Uterus (tissue), 3 donors: ENCODE measurements at regions not wholly inside any gene's neighbourhood (a gene's known extent, or its start where the extent isn't known, plus 50 kb on each side); places are given as distances from the start of the nearest gene placed in this dataset.

ENCODE experiments used
- DNase-seq, 2 donors: peaks; one replicate each; pipeline ENCODE4 v3.0.0-alpha.2; 2019 to 2020
- H3K27ac ChIP-seq, 2 donors: fragments of 200-600 bp; sonication (generic); 1 replicate in 1 of 2; 2 replicates in 1 of 2; pipeline ENCODE4 v1.5.1; 2016 to 2018
- H3K27me3 ChIP-seq, 2 donors: fragments of 200-600 bp; sonication (generic); one replicate each; pipeline ENCODE4 v1.5.1; 2018 to 2019; ENCODE audit warnings: control low read depth in 1 of 2
- H3K36me3 ChIP-seq, 2 donors: fragments of 200-600 bp; sonication (generic); one replicate each; pipeline ENCODE4 v1.5.1; 2019; ENCODE audit warnings: control low read depth in 1 of 2
- H3K4me1 ChIP-seq, 2 donors: fragments of 200-600 bp; sonication (generic); one replicate each; pipeline ENCODE4 v1.5.1; 2018 to 2019; ENCODE audit warnings: control low read depth in 1 of 2
- H3K4me3 ChIP-seq, 2 donors: fragments of 200-600 bp; sonication (generic); 1 replicate in 1 of 2; 2 replicates in 1 of 2; pipeline ENCODE4 v1.5.1; 2018 to 2019; ENCODE audit warnings: mild to moderate bottlenecking in 1 of 2
- H3K9me3 ChIP-seq, 2 donors: fragments of 200-600 bp; sonication (generic); one replicate each; pipeline ENCODE4 v1.5.1; 2019; ENCODE audit warnings: control low read depth in 1 of 2
- CTCF ChIP-seq, 4 experiments: fragments of 200-600 bp in 2 of 4; fragments of 450-650 bp in 2 of 4; sonication (generic) in 2 of 4; IDR thresholded peaks; one replicate each; pipeline ENCODE4 v1.5.1; 2016 to 2019; ENCODE audit warnings: antibody characterized with exemption in 4 of 4, mild to moderate bottlenecking in 2 of 4, moderate library complexity in 1 of 4
- POLR2A ChIP-seq, 2 donors: fragments of 450-650 bp; IDR thresholded peaks; one replicate each; pipeline ENCODE4 v1.6.1; 2016; ENCODE audit warnings: antibody characterized with exemption in 2 of 2, mild to moderate bottlenecking in 1 of 2, moderate library complexity in 1 of 2
- intact Hi-C: fragments of 100-400 bp; cut with DNase I; formaldehyde crosslinking; loops from one replicate; pipeline ENCODE4 v1.15.1; 2023; ENCODE audit warnings: low total_unique reads
- donor health status: DM: yes; HTN: yes; CAD: no.

DNA sequence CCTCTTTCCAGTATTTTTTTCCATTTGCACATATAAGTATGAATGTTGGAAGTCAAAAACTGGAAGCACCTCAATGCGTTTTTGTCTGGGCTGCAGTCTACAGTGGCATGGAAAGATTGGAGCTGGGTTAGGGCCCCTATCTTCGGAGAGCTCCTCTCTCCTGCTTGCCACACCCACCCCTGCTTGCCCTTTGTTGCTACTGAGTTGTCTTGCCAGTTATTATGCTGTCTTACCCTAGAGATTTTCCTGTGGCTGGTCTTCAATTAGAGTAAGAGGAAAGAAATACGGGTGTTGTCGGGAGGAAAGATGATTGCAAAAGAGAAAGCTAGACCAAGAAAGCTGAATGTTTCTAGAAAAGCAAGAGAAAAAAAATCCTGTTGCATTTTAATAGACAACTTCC is 228.9 kb upstream of the CELF2 start:
- H3K4me3 ChIP-seq = no peak overlapping the region
- no peaks in the 10 kb centered on the region for H3K27me3 ChIP-seq
- H3K27ac ChIP-seq = no peak overlapping the region
- no peaks in the 10 kb centered on the region for H3K9me3 ChIP-seq
- TF ChIP-seq CTCF (IDR thresholded peaks at IDR 0.05) (no peak), POLR2A (IDR thresholded peaks at IDR 0.05) (no peak)
- H3K36me3 ChIP-seq = no peaks in the 10 kb centered on the region
- intact Hi-C loops = no loop called here
- DNase-seq = no peak
- no peaks in the 10 kb centered on the region for H3K4me1 ChIP-seq

GRCh38 chr10:10791869-10792268 is 225.8 kb upstream of the CELF2 start:
- H3K9me3 ChIP-seq = no peaks in the 10 kb centered on the region

DNA sequence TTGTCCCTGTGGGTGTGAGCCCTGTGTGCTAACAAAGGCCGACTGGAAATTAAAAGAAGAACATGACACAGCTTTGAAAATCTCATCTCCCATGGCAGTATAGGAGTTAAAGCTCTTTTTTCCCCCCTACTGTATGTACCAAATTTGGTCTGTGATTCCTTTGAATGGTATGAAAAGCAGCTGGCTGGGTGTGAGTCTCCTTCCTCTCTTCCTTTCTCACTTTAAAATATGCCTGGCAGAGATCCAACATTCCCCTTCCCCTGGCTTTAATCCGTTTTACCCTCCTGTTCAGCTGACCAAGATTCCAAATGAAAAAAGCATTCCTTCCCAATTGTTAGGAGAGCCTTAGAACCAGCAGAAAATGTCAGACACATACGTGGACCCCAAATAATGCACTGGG is 225.0 kb upstream of the CELF2 start:
- no peak for TF ChIP-seq CTCF (IDR thresholded peaks at IDR 0.05)
- no peak for TF ChIP-seq POLR2A (IDR thresholded peaks at IDR 0.05)
- H3K4me3 ChIP-seq = no peak overlapping the region
- no peaks in the 10 kb centered on the region for H3K4me1 ChIP-seq
- H3K27ac ChIP-seq = no peak overlapping the region
- DNase-seq = no peak
- H3K27me3 ChIP-seq = no peaks in the 10 kb centered on the region
- intact Hi-C loops = no loop called here
- no peaks in the 10 kb centered on the region for H3K36me3 ChIP-seq
- no peaks in the 10 kb centered on the region for H3K9me3 ChIP-seq

More at GRCh38 chr10:10791869-10792268, 225.8 kb upstream of the CELF2 start:
- intact Hi-C loops = no loop called here
- DNase-seq = no peak
- Histone ChIP-seq H3K27me3 (no peaks in the 10 kb centered on the region), H3K4me1 (no peaks in the 10 kb centered on the region), H3K4me3 (no peak overlapping the region), H3K27ac (no peak overlapping the region), H3K36me3 (no peaks in the 10 kb centered on the region)
- TF ChIP-seq POLR2A (IDR thresholded peaks at IDR 0.05) (no peak), CTCF (IDR thresholded peaks at IDR 0.05) (no peak)

DNA sequence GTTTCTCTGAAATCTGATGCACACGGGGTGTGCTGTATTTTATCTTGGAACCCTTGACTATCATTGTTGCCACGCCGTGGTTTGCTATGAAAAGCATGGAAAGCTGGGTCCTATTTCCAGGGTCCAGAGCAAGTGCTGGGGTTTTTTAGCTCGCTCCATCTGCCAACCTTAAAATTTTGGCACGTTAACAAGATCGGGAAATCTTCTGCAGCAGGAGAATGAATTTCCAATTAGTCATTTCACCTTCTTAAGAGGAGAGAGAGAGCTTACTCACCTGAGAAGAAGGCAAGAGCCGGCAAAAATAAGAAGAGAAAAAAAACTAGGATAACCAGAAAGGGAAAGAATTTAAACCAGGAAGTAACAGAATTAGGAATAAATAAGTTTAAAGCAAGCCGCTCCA is 223.6 kb upstream of the CELF2 start:
- no peaks in the 10 kb centered on the region for H3K4me1 ChIP-seq
- H3K36me3 ChIP-seq = no peaks in the 10 kb centered on the region
- no peaks in the 10 kb centered on the region for H3K27me3 ChIP-seq
- TF ChIP-seq CTCF (IDR thresholded peaks at IDR 0.05) (no peak), POLR2A (IDR thresholded peaks at IDR 0.05) (no peak)
- no peak overlapping the region for H3K4me3 ChIP-seq
- no peak overlapping the region for H3K27ac ChIP-seq
- DNase-seq = no peak
- H3K9me3 ChIP-seq = no peaks in the 10 kb centered on the region
- intact Hi-C loops = no loop called here

- intact Hi-C loops = no loop called here
- Histone ChIP-seq H3K36me3 (no peaks in the 10 kb centered on the region), H3K9me3 (no peaks in the 10 kb centered on the region), H3K4me1 (no peaks in the 10 kb centered on the region), H3K27ac (no peak overlapping the region), H3K4me3 (no peak overlapping the region), H3K27me3 (no peaks in the 10 kb centered on the region)
- TF ChIP-seq POLR2A (IDR thresholded peaks at IDR 0.05) (no peak), CTCF (IDR thresholded peaks at IDR 0.05) (no peak)
- no peak for DNase-seq
These were observed 222.9 kb upstream of the CELF2 start for GRCh38 chr10:10794791-10795191.
